CD4-positive, alpha-beta memory T cell (primary cell): ENCODE measurements at regions not wholly inside any gene's neighbourhood (a gene's known extent, or its start where the extent isn't known, plus 50 kb on each side); places are given as distances from the start of the nearest gene placed in this dataset.

ENCODE experiments used
- CTCF ChIA-PET: fragments of 350-600 bp; sonication (Branson Sonifier 250); formaldehyde crosslinking; loops from one replicate; lab custom pipeline; 2021; ENCODE audit warnings: inconsistent platforms; ENCODE audit not compliant: partially characterized antibody; lab: Charles Lee
- POLR2A ChIA-PET: fragments of 350-600 bp; sonication (Branson Sonifier 250); formaldehyde crosslinking; loops from one replicate; lab custom pipeline; 2021; ENCODE audit not compliant: partially characterized antibody; lab: Charles Lee
- DNase-seq, 5 donors: peaks; one replicate each; pipeline versions ENCODE4 v3.0.0 to v3.0.0-alpha.2; 2020 to 2022; ENCODE audit warnings: mixed read lengths in 1 of 5
- H3K27ac ChIP-seq: one replicate; pipeline ENCODE4 v1.7.0; 2013; ENCODE audit warnings: low read depth, low read length
- H3K27me3 ChIP-seq: 2 replicates; pipeline ENCODE4 v1.7.0; 2013; ENCODE audit warnings: mild to moderate bottlenecking, low read length, moderate library complexity; ENCODE audit not compliant: insufficient read depth
- H3K36me3 ChIP-seq: 2 replicates; pipeline ENCODE4 v1.7.0; 2013; ENCODE audit warnings: mild to moderate bottlenecking, low read length, moderate library complexity; ENCODE audit not compliant: insufficient read depth
- H3K4me1 ChIP-seq: 2 replicates; pipeline ENCODE4 v1.7.0; 2013; ENCODE audit warnings: mild to moderate bottlenecking, low read length, moderate library complexity; ENCODE audit not compliant: insufficient read depth
- H3K4me3 ChIP-seq, 2 donors: one replicate each; pipeline ENCODE4 v1.7.0; 2013; ENCODE audit warnings: low read length in 2 of 2, mild to moderate bottlenecking in 1 of 2
- H3K9me3 ChIP-seq, 2 donors: one replicate each; pipeline ENCODE4 v1.7.0; 2013; ENCODE audit warnings: low read length in 2 of 2, control low read depth in 1 of 2; ENCODE audit not compliant: control insufficient read depth in 1 of 2
- H3K27ac Mint-ChIP-seq, 7 donors: one replicate each; pipeline ENCODE4 v1.8.0; 2020 to 2021; ENCODE audit warnings: mixed read lengths in 7 of 7, mild to moderate bottlenecking in 6 of 7, inconsistent platforms in 3 of 7, moderate library complexity in 3 of 7
- H3K27me3 Mint-ChIP-seq, 2 donors: one replicate each; pipeline ENCODE4 v1.8.0; 2020 to 2021; ENCODE audit warnings: mixed read lengths in 2 of 2
- H3K36me3 Mint-ChIP-seq, 2 donors: one replicate each; pipeline ENCODE4 v1.8.0; 2020 to 2021; ENCODE audit warnings: mixed read lengths in 2 of 2, inconsistent platforms in 1 of 2, mild to moderate bottlenecking in 1 of 2
- H3K4me1 Mint-ChIP-seq, 4 donors: one replicate each; pipeline ENCODE4 v1.8.0; 2020 to 2021; ENCODE audit warnings: mixed read lengths in 4 of 4, mild to moderate bottlenecking in 1 of 4
- H3K4me3 Mint-ChIP-seq, 8 donors: one replicate each; pipeline ENCODE4 v1.8.0; 2020 to 2021; ENCODE audit warnings: mixed read lengths in 8 of 8, mild to moderate bottlenecking in 7 of 8, moderate library complexity in 6 of 8, inconsistent platforms in 3 of 8
- H3K9me3 Mint-ChIP-seq, 8 donors: one replicate each; pipeline ENCODE4 v1.8.0; 2020 to 2021; ENCODE audit warnings: mixed read lengths in 8 of 8, mild to moderate bottlenecking in 5 of 8, inconsistent platforms in 3 of 8, moderate library complexity in 1 of 8
- intact Hi-C: fragments of 100-400 bp; cut with micrococcal nuclease; formaldehyde crosslinking; loops from one replicate; pipeline ENCODE4 v1.15.1; 2023

DNA sequence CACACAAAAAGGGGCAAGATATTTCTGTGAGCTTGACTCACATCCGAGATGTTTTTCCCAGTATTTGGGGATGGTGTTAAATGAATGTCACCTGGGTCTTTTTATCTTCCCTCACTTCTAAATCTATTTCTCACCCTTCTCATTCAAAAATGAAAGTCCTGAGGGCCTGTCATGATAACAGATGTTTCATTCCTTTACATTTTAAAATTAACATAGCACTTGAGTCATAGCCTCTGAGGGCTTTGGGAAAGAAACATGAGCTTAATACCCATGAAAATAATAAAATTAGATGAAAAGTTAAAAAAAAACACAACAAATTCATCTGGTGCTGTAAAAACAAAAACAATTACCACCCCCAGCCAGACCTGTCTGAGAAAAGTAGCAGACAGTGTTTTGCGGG, 226.7 kb downstream of the HNMT start:
- no peak overlapping the region for H3K4me3 ChIP-seq
- no peaks in the 10 kb centered on the region for H3K36me3 ChIP-seq
- Mint-ChIP-seq H3K27me3 (no peaks in the 10 kb centered on the region), H3K9me3 (peaks cover 0 to 11% (median 6%) of the 10 kb centered on the region in 8 donors), H3K4me3 (no peak overlapping the region), H3K27ac (no peak overlapping the region), H3K4me1 (no peaks in the 10 kb centered on the region), H3K36me3 (no peaks in the 10 kb centered on the region)
- H3K27ac ChIP-seq, result no peak overlapping the region
- intact Hi-C loops, result no loop called here
- no peaks in the 10 kb centered on the region for H3K9me3 ChIP-seq
- POLR2A ChIA-PET, result no interaction called here
- DNase-seq, result no peak
- CTCF ChIA-PET, result no interaction called here
- H3K4me1 ChIP-seq, result no peaks in the 10 kb centered on the region
- no peaks in the 10 kb centered on the region for H3K27me3 ChIP-seq

GRCh38 chr2:138193416-138194213, 229.3 kb downstream of the HNMT start:
- intact Hi-C loops, result no loop called here
- Histone ChIP-seq H3K27ac (no peak overlapping the region), H3K9me3 (no peaks in the 10 kb centered on the region), H3K4me3 (no peak overlapping the region), H3K36me3 (no peaks in the 10 kb centered on the region), H3K27me3 (no peaks in the 10 kb centered on the region), H3K4me1 (no peaks in the 10 kb centered on the region)
- CTCF ChIA-PET, result no interaction called here
- Mint-ChIP-seq H3K4me1 (no peaks in the 10 kb centered on the region), H3K36me3 (no peaks in the 10 kb centered on the region), H3K27me3 (peaks cover 0 to 2% of the 10 kb centered on the region in 2 donors), H3K27ac (no peak overlapping the region), H3K4me3 (no peak overlapping the region), H3K9me3 (peaks cover 0 to 12% (median 8%) of the 10 kb centered on the region in 8 donors)
- DNase-seq, result no peak
- POLR2A ChIA-PET, result no interaction called here

DNA sequence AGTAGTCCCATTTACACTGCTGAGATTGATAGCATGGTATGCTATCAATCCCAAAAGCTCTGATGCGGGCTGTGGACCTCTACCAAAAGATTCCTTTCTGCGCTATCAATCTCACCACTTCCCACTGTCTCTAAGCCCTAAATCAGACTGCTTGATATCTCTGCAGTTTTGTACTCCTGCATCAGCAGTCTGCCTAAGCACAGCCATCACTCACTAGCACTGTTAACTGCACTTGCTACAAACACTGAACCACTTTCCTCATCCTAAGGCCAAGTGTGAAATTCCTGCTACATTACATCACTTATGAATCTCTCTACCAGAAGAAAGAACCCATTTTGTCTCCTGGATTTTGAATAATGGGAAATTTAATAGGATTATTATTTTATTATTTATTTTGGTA, 237.0 kb downstream of the HNMT start:
- peaks cover 2 to 34% (median 13%) of the 10 kb centered on the region in 8 donors for H3K9me3 Mint-ChIP-seq
- H3K4me1 Mint-ChIP-seq, result no peaks in the 10 kb centered on the region
- H3K4me3 ChIP-seq, result no peak overlapping the region
- H3K36me3 ChIP-seq, result no peaks in the 10 kb centered on the region
- CTCF ChIA-PET, result no interaction called here
- H3K36me3 Mint-ChIP-seq, result no peaks in the 10 kb centered on the region
- intact Hi-C loops, result no loop called here
- POLR2A ChIA-PET, result no interaction called here
- no peak overlapping the region for H3K4me3 Mint-ChIP-seq
- DNase-seq, result no peak
- H3K27me3 ChIP-seq, result no peaks in the 10 kb centered on the region
- H3K27ac ChIP-seq, result no peak overlapping the region
- no peak overlapping the region for H3K27ac Mint-ChIP-seq
- peaks cover 0 to 2% of the 10 kb centered on the region in 2 donors for H3K27me3 Mint-ChIP-seq
- no peaks in the 10 kb centered on the region for H3K9me3 ChIP-seq
- no peaks in the 10 kb centered on the region for H3K4me1 ChIP-seq

DNA sequence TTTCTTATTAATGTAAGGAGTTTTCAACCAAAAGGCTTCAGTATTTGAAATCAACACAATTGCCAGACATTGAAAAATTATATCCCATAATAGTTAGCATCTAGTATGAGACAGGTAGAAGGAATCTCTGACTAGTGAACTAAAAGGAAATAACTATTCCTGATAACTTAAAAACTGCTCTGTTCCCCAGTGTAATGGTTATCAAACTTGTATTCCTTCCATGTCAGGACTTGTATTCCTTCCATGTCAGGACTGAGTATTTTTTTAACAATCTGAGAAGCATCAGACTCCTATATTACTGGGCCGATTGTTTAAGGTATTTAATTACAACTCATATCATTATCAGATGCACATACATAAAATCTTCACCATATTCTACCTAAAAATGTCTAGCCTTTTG, 238.5 kb downstream of the HNMT start:
- no peaks in the 10 kb centered on the region for H3K4me1 Mint-ChIP-seq

DNA sequence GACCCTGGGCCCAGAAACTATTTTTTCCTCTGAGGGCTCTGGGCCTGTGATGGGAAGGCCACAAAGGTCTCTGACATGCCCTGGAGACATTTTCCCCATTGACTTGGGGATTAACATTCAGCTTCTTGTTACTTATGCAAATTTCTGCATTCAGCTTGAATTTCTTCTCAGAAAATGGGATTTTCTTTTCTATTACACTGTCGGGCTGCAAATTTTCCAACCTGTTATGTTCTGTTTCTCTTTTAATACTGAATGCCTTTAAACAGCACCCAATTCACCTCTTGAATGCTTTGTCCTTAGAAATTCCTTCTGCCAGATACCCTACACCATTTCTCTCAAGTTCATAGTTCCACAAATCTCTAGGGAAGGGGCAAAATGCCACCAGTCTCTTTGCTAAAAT, 241.0 kb downstream of the HNMT start:
- POLR2A ChIA-PET, result no interaction called here
- Mint-ChIP-seq H3K9me3 (peaks cover 2 to 26% (median 12%) of the 10 kb centered on the region in 8 donors), H3K27ac (no peak overlapping the region), H3K4me3 (no peak overlapping the region), H3K4me1 (no peaks in the 10 kb centered on the region), H3K27me3 (no peaks in the 10 kb centered on the region), H3K36me3 (no peaks in the 10 kb centered on the region)
- intact Hi-C loops, result no loop called here
- no peaks in the 10 kb centered on the region for H3K9me3 ChIP-seq
- CTCF ChIA-PET, result no interaction called here
- H3K4me1 ChIP-seq, result no peaks in the 10 kb centered on the region
- no peaks in the 10 kb centered on the region for H3K36me3 ChIP-seq
- no peak overlapping the region for H3K27ac ChIP-seq
- H3K4me3 ChIP-seq, result no peak overlapping the region
- DNase-seq, result no peak
- H3K27me3 ChIP-seq, result no peaks in the 10 kb centered on the region

More for the DNA sequence above, 238.5 kb downstream of the HNMT start:
- Histone ChIP-seq H3K4me3 (no peak overlapping the region), H3K4me1 (no peaks in the 10 kb centered on the region), H3K36me3 (no peaks in the 10 kb centered on the region), H3K27me3 (no peaks in the 10 kb centered on the region), H3K27ac (no peak overlapping the region), H3K9me3 (no peaks in the 10 kb centered on the region)
- Mint-ChIP-seq H3K36me3 (no peaks in the 10 kb centered on the region), H3K4me3 (no peak overlapping the region), H3K27ac (no peak overlapping the region), H3K27me3 (no peaks in the 10 kb centered on the region), H3K9me3 (peaks cover 2 to 27% (median 12%) of the 10 kb centered on the region in 8 donors)
- POLR2A ChIA-PET, result no interaction called here
- CTCF ChIA-PET, result no interaction called here
- DNase-seq, result no peak
- intact Hi-C loops, result no loop called here

DNA sequence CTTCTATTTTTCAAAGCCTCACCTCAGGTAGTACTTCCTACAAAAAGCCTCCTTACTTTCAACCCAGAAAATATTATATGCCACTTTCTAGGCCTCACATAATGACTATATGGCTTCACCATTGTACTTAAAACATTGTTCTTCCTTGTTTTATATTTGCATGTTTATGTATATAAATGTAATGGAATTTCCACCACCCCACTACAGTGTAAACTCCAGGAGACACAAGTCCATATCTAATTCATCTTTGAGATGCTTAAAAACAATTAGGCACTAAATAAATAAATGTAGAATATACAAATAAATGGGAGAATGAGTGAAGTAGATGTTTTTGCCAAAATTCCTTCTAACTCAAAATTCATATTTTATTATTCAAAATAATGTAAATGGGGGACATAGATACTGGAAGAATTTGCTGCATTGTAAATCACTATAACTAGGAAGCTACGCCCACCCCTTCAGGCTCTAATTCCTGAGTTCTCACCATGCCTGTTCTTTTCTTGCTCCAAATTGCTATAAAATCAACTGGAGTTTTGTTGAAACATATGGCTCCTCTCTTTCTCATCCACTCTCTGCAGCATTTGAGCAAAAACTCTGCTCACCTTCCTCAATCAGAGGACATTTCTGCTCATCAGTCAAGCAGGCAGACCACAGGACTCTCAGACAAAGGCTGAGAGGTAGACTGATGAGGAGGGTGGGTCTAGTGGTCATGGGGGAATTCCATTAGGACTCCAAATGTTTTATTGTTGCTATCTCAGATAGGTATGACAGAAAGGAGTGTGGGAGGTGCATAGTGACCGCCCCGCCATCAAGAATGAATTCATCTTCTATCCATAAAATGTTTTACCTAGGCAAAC, 243.0 kb downstream of the HNMT start:
- H3K4me1 ChIP-seq, result no peaks in the 10 kb centered on the region
- no peak overlapping the region for H3K27ac ChIP-seq
- H3K9me3 ChIP-seq, result no peaks in the 10 kb centered on the region
- ChIA-PET POLR2A (no interaction called here), CTCF (no interaction called here)
- no peaks in the 10 kb centered on the region for H3K36me3 ChIP-seq
- H3K27me3 Mint-ChIP-seq, result peaks cover 0 to under 1% of the 10 kb centered on the region in 2 donors
- H3K4me3 Mint-ChIP-seq, result no peak overlapping the region
- no peaks in the 10 kb centered on the region for H3K27me3 ChIP-seq
- H3K4me1 Mint-ChIP-seq, result no peaks in the 10 kb centered on the region
- no peaks in the 10 kb centered on the region for H3K36me3 Mint-ChIP-seq
- no peak for DNase-seq
- H3K9me3 Mint-ChIP-seq, result peaks cover 0 to 29% (median 15%) of the 10 kb centered on the region in 8 donors
- H3K27ac Mint-ChIP-seq, result no peak overlapping the region
- intact Hi-C loops, result no loop called here
- H3K4me3 ChIP-seq, result no peak overlapping the region

GRCh38 chr2:138209009-138209408, 244.7 kb downstream of the HNMT start:
- Mint-ChIP-seq H3K27me3 (peaks cover 0 to 2% of the 10 kb centered on the region in 2 donors), H3K4me3 (no peak overlapping the region), H3K36me3 (no peaks in the 10 kb centered on the region), H3K9me3 (peaks cover 2 to 20% (median 11%) of the 10 kb centered on the region in 8 donors), H3K27ac (no peak overlapping the region), H3K4me1 (no peaks in the 10 kb centered on the region)
- CTCF ChIA-PET, result no interaction called here
- H3K4me1 ChIP-seq, result no peaks in the 10 kb centered on the region
- H3K27ac ChIP-seq, result no peak overlapping the region
- intact Hi-C loops, result no loop called here
- H3K36me3 ChIP-seq, result no peaks in the 10 kb centered on the region
- POLR2A ChIA-PET, result no interaction called here
- H3K27me3 ChIP-seq, result no peaks in the 10 kb centered on the region
- H3K9me3 ChIP-seq, result no peaks in the 10 kb centered on the region
- no peak overlapping the region for H3K4me3 ChIP-seq
- no peak for DNase-seq
